HFF-Myc (cell line): ENCODE measurements at regions not wholly inside any gene's neighbourhood (a gene's known extent, or its start where the extent isn't known, plus 50 kb on each side); places are given as distances from the start of the nearest gene placed in this dataset.

Experiments
- DNase-seq: peaks from one replicate; pipeline ENCODE4 v3.0.0-alpha.2; 2011; ENCODE audit warnings: low read depth; ENCODE audit errors: extremely low read depth
- H3K4me3 ChIP-seq: replicated peaks from 2 replicates; pipeline ENCODE4 v1.5.1; 2011; ENCODE audit warnings: low read depth, mild to moderate bottlenecking, control low read depth, low read length
- TF ChIP-seq, protein P1 (sequence below): IDR thresholded peaks from 2 replicates; pipeline ENCODE4 v1.5.1; 2012; ENCODE audit warnings: mild to moderate bottlenecking, low read depth, low read length, control low read depth; ENCODE audit errors: missing control alignments

DNA sequence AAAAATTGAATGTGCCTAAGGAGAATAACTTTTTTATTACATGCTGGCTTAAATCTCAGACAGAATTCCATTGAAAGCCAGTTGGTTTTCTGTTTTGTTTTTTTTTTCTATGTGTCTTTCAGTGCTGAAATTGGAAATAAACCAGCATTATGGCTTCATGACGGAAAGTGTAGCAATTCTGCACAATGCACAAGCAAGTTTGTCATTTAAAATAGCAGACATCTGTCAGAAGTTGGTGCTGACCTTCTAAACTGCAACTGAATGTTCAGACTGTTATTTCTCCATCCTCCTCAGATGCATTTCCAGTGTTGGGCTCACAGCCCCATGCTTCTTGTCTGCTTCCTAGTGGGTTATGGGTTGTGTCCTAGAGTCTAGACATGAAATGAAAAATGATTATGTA is 107.2 kb upstream of the LIMCH1 start:
- H3K4me3 ChIP-seq = no peak overlapping the region
- DNase-seq = no peak
- TF ChIP-seq, protein P1, sequence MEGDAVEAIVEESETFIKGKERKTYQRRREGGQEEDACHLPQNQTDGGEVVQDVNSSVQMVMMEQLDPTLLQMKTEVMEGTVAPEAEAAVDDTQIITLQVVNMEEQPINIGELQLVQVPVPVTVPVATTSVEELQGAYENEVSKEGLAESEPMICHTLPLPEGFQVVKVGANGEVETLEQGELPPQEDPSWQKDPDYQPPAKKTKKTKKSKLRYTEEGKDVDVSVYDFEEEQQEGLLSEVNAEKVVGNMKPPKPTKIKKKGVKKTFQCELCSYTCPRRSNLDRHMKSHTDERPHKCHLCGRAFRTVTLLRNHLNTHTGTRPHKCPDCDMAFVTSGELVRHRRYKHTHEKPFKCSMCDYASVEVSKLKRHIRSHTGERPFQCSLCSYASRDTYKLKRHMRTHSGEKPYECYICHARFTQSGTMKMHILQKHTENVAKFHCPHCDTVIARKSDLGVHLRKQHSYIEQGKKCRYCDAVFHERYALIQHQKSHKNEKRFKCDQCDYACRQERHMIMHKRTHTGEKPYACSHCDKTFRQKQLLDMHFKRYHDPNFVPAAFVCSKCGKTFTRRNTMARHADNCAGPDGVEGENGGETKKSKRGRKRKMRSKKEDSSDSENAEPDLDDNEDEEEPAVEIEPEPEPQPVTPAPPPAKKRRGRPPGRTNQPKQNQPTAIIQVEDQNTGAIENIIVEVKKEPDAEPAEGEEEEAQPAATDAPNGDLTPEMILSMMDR = no peak

DNA sequence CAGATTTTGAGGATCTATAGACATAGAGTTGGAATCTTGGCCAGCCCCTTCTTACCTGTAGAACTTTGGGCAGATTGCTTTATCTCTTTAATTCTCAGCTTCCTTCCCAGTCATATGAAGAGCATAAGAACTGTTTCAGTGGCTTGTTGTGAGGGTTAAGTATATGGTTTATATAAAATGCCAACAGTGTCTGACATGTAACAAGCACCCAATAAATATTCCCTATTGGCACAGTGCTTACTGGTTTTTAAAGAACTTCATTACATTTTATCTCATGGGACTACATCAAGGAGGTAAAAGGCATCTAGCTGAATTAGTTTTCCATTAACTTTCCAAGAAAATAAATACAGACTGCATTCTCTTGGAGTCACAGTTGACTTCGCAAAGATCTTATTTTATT is 106.7 kb upstream of the LIMCH1 start:
- no peak for DNase-seq

DNA sequence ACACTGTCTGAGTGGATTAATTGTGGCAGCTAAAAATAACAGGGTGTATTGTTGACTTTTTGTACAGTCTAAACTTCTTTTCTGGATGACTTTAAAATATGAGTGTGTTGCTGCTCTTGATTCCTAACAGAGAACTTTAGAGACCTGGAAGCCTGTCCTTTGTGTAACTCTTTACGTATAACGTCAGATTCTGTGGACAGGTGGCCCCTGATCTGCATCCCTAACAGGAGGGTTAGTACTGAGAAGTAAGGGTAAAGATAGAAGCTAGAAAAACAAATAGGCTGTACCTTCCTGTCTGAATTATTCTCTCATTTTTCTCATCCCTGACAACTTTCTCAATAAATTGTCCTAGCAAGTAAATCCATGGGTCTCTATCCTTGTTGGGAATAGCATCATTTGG is 105.7 kb upstream of the LIMCH1 start:
- no peak overlapping the region for H3K4me3 ChIP-seq
- no peak for DNase-seq
- TF ChIP-seq, protein P1 = no peak

More for the DNA sequence above, 106.7 kb upstream of the LIMCH1 start:
- H3K4me3 ChIP-seq = no peak overlapping the region
- TF ChIP-seq, protein P1 = no peak

DNA sequence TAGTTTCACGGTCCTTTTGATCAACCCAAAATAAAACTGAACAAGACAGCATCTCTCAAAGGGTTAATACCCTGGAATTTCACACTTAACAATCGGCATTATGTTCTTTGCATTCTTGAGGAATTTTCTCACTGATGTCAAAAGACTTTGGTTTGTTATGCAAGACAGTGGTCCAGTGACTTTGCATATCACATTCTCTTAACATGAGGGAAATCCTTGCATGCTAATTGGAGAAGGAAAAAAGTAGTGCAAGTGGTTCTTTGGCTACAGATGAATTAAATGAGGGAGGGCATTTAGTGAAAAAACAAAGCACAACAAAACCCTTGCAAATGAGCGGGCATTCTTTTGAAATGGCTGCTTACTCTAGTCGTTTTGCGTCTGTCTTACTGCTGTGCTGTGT is 105.1 kb upstream of the LIMCH1 start:
- no peak overlapping the region for H3K4me3 ChIP-seq
- TF ChIP-seq, protein P1 = no peak
- DNase-seq = no peak

DNA sequence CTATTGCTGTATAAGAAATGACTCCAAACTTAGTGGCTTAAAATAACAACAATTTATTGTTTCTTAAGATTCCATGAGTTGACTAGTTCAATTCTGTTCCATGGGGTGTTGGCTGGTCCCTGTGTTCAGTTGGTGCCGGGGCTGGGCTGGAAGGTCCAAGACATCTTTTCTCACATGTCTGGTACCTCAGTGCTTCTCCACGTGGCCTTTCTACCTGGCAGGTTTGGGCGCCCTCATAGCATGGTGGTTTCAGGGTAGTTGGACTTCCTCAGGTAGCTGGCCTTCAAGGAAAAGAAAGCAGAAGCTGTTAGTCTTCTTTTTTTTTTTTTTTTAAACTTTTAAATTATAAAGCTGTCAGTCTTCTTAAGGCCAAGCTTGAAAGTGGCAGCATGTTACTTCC is 104.6 kb upstream of the LIMCH1 start:
- TF ChIP-seq, protein P1 = no peak
- DNase-seq = no peak
- H3K4me3 ChIP-seq = no peak overlapping the region

DNA sequence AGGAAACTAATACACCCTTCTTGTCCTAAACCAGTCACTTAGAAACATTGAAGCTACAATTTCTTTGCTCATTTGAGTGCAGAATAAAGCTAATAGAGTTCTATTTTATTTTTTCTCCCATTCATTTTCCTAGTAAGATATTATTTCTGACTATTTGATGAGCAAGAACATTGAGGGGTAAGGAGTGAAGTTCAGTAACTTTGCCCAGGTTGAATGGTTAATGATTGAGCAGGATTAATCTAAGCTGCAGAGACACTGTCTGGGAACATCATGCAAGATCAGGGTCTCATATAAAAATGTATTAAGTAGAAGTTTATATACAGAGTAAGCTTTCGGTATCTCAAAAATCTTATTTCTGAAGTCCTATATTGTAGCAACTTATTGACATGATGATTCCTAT is 102.4 kb upstream of the LIMCH1 start:
- no peak for DNase-seq
- TF ChIP-seq, protein P1 = no peak
- no peak overlapping the region for H3K4me3 ChIP-seq

DNA sequence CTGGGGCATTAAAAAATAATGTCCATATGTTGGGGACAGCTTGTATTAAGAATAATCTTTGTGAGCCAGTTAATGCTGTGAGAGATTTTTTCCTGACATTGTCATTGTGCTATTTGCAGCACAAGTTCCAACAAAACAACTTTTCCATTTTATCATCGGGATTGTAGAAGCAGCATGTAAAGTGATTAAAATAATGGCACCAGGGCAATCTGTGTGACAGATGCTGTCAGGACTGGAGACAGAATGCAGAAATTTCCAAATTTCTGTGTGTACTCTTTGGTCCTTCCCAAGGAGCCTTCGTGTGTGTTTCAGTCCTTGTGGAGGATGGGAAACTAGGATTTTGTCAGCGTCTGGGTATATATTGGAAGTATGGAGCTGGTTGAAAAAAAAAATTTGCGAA is 101.5 kb upstream of the LIMCH1 start:
- no peak for DNase-seq
- TF ChIP-seq, protein P1 = no peak
- no peak overlapping the region for H3K4me3 ChIP-seq
